ENCODE measurements at regions not wholly inside any gene's neighbourhood (a gene's known extent, or its start where the extent isn't known, plus 50 kb on each side); places are given as distances from the start of the nearest gene placed in this dataset.
"Not testable (repeated sequence)": the region's sequence is repeated elsewhere in the genome, so short reads cannot be mapped to it uniquely, and the experiment has no call there.

- no peak for DNase-seq (ENCODE audit: low spot score)
Measured at GRCh38 chr11:49442669-49443068, 234.3 kb upstream of the FOLH1 start.

GRCh38 chr11:49439901-49440300 lies 231.5 kb upstream of the FOLH1 start:
- DNase-seq (ENCODE audit: low spot score), result not testable (repeated sequence)

GRCh38 chr11:49434308-49434707 lies 225.9 kb upstream of the FOLH1 start:
- DNase-seq (ENCODE audit: low spot score), result not testable (repeated sequence)

- DNase-seq (ENCODE audit: low spot score), result no peak
Measured at GRCh38 chr11:49432242-49432848, 223.9 kb upstream of the FOLH1 start.

GRCh38 chr11:49424136-49424535 lies 215.7 kb upstream of the FOLH1 start:
- no peak for DNase-seq (ENCODE audit: low spot score)

- not testable (repeated sequence) for DNase-seq (ENCODE audit: low spot score)
Measured at GRCh38 chr11:49418877-49419276, 210.5 kb upstream of the FOLH1 start.

- DNase-seq (ENCODE audit: low spot score), result no peak
Measured at GRCh38 chr11:49405743-49406142, 197.3 kb upstream of the FOLH1 start.

GRCh38 chr11:49395789-49396188 lies 187.4 kb upstream of the FOLH1 start:
- not testable (repeated sequence) for DNase-seq (ENCODE audit: low spot score)

- peak; percentile 4 for DNase-seq (ENCODE audit: low spot score)
Measured at GRCh38 chr11:49390362-49390761, 182.0 kb upstream of the FOLH1 start.

GRCh38 chr11:49389149-49389548 lies 180.7 kb upstream of the FOLH1 start:
- DNase-seq (ENCODE audit: low spot score), result peak; percentile 0

- DNase-seq (ENCODE audit: low spot score), result not testable (repeated sequence)
Measured at GRCh38 chr11:49384371-49384770, 176.0 kb upstream of the FOLH1 start.

- DNase-seq (ENCODE audit: low spot score), result peak; percentile 24
Measured at GRCh38 chr11:49377978-49378377, 169.6 kb upstream of the FOLH1 start.

GRCh38 chr11:49373866-49374265 lies 165.5 kb upstream of the FOLH1 start:
- DNase-seq (ENCODE audit: low spot score), result not testable (repeated sequence)

- DNase-seq (ENCODE audit: low spot score), result not testable (repeated sequence)
Measured at GRCh38 chr11:49373385-49373784, 165.0 kb upstream of the FOLH1 start.

- not testable (repeated sequence) for DNase-seq (ENCODE audit: low spot score)
Measured at GRCh38 chr11:49372137-49372536, 163.7 kb upstream of the FOLH1 start.

- not testable (repeated sequence) for DNase-seq (ENCODE audit: low spot score)
Measured at GRCh38 chr11:49368556-49368955, 160.2 kb upstream of the FOLH1 start.

- not testable (repeated sequence) for DNase-seq (ENCODE audit: low spot score)
Measured at GRCh38 chr11:49365375-49365774, 157.0 kb upstream of the FOLH1 start.

- not testable (repeated sequence) for DNase-seq (ENCODE audit: low spot score)
Measured at GRCh38 chr11:49362994-49363393, 154.6 kb upstream of the FOLH1 start.

GRCh38 chr11:49354536-49354935 lies 146.1 kb upstream of the FOLH1 start:
- DNase-seq (ENCODE audit: low spot score), result not testable (repeated sequence)

GRCh38 chr11:49352868-49353267 lies 144.5 kb upstream of the FOLH1 start:
- DNase-seq (ENCODE audit: low spot score), result not testable (repeated sequence)

GRCh38 chr11:49346627-49347026 lies 138.2 kb upstream of the FOLH1 start:
- DNase-seq (ENCODE audit: low spot score), result not testable (repeated sequence)

GRCh38 chr11:49328485-49329186 lies 120.2 kb upstream of the FOLH1 start:
- not testable (repeated sequence) for DNase-seq (ENCODE audit: low spot score)

GRCh38 chr11:49327766-49328165 lies 119.4 kb upstream of the FOLH1 start:
- DNase-seq (ENCODE audit: low spot score), result not testable (repeated sequence)

GRCh38 chr11:49326651-49327050 lies 118.2 kb upstream of the FOLH1 start:
- DNase-seq (ENCODE audit: low spot score), result not testable (repeated sequence)

All from COLO829 (cell line).